ENCODE measurements at regions not wholly inside any gene's neighbourhood (a gene's known extent, or its start where the extent isn't known, plus 50 kb on each side); places are given as distances from the start of the nearest gene placed in this dataset.

- no peaks in the 10 kb centered on the region for H3K36me3 ChIP-seq
- intact Hi-C loops (cut with DNase I; ENCODE audit: low total_unique reads): no loop called here
Measured at GRCh38 chr10:35940141-35941041, 298.3 kb upstream of the FZD8 start.

GRCh38 chr10:35938160-35938559, 296.1 kb upstream of the FZD8 start:
- no peak for DNase-seq (ENCODE audit: low spot score in 2 of 2)
- H3K4me1 ChIP-seq: no peaks in the 10 kb centered on the region
- no peak for TF ChIP-seq CTCF (IDR thresholded peaks at IDR 0.05)
- no peak overlapping the region for H3K27ac ChIP-seq
- H3K27me3 ChIP-seq: no peaks in the 10 kb centered on the region
- no peaks in the 10 kb centered on the region for H3K9me3 ChIP-seq
- no peaks in the 10 kb centered on the region for H3K36me3 ChIP-seq
- intact Hi-C loops (cut with DNase I; ENCODE audit: low total_unique reads): no loop called here
- H3K4me3 ChIP-seq: no peak overlapping the region

More at GRCh38 chr10:35940141-35941041, 298.3 kb upstream of the FZD8 start:
- no peak for TF ChIP-seq CTCF (IDR thresholded peaks at IDR 0.05)
- peak overlapping the region in 1 of 2 donors; percentile 72 for H3K27ac ChIP-seq
- no peak for DNase-seq (ENCODE audit: low spot score in 2 of 2)
- H3K9me3 ChIP-seq: no peaks in the 10 kb centered on the region
- H3K27me3 ChIP-seq: no peaks in the 10 kb centered on the region
- no peak overlapping the region for H3K4me3 ChIP-seq
- no peaks in the 10 kb centered on the region for H3K4me1 ChIP-seq

- Histone ChIP-seq H3K4me3 (no peak overlapping the region), H3K27me3 (no peaks in the 10 kb centered on the region), H3K9me3 (no peaks in the 10 kb centered on the region), H3K36me3 (no peaks in the 10 kb centered on the region), H3K4me1 (no peaks in the 10 kb centered on the region), H3K27ac (no peak overlapping the region)
- intact Hi-C loops (cut with DNase I; ENCODE audit: low total_unique reads): no loop called here
- TF ChIP-seq POLR2A (IDR thresholded peaks at IDR 0.05) (no peak), CTCF (IDR thresholded peaks at IDR 0.05) (no peak), POLR2AphosphoS5 (IDR thresholded peaks at IDR 0.05) (no peak)
- DNase-seq (ENCODE audit: low spot score in 2 of 2): no peak
Measured at GRCh38 chr10:35937546-35937945, 295.4 kb upstream of the FZD8 start.

- Histone ChIP-seq H3K36me3 (no peaks in the 10 kb centered on the region), H3K4me1 (no peaks in the 10 kb centered on the region), H3K27ac (no peak overlapping the region), H3K27me3 (no peaks in the 10 kb centered on the region), H3K9me3 (no peaks in the 10 kb centered on the region), H3K4me3 (no peak overlapping the region)
- DNase-seq (ENCODE audit: low spot score in 2 of 2): no peak
- intact Hi-C loops (cut with DNase I; ENCODE audit: low total_unique reads): no loop called here
- no peak for TF ChIP-seq POLR2A (IDR thresholded peaks at IDR 0.05)
- TF ChIP-seq CTCF (IDR thresholded peaks at IDR 0.05): no peak
- no peak for TF ChIP-seq POLR2AphosphoS5 (IDR thresholded peaks at IDR 0.05)
Measured at GRCh38 chr10:35934642-35934995, 292.5 kb upstream of the FZD8 start.

- no peak for DNase-seq (ENCODE audit: low spot score in 2 of 2)
- H3K9me3 ChIP-seq: no peaks in the 10 kb centered on the region
- no peaks in the 10 kb centered on the region for H3K27me3 ChIP-seq
- intact Hi-C loops (cut with DNase I; ENCODE audit: low total_unique reads): no loop called here
- no peaks in the 10 kb centered on the region for H3K36me3 ChIP-seq
- H3K4me3 ChIP-seq: no peak overlapping the region
- no peak for TF ChIP-seq POLR2AphosphoS5 (IDR thresholded peaks at IDR 0.05)
- TF ChIP-seq POLR2A (IDR thresholded peaks at IDR 0.05): no peak
- no peak for TF ChIP-seq CTCF (IDR thresholded peaks at IDR 0.05)
- no peak overlapping the region for H3K27ac ChIP-seq
- H3K4me1 ChIP-seq: no peaks in the 10 kb centered on the region
Measured at GRCh38 chr10:35933940-35934641, 292.0 kb upstream of the FZD8 start.
